ENCODE measurements at regions not wholly inside any gene's neighbourhood (a gene's known extent, or its start where the extent isn't known, plus 50 kb on each side); places are given as distances from the start of the nearest gene placed in this dataset.

- TF ChIP-seq CTCF (IDR thresholded peaks at IDR 0.05; ENCODE audit: borderline replicate concordance, control extremely low read depth, extremely low read depth, insufficient read depth, missing control alignments), result no peak
- DNase-seq (ENCODE audit: low spot score), result no peak
- in situ Hi-C loops (cut with MboI; ENCODE audit: low sequenced_read_pairs, unreplicated experiment), result no loop called here
Measured at GRCh38 chr6:141361559-141361958, 771.2 kb upstream of the GJE1 start.

DNA sequence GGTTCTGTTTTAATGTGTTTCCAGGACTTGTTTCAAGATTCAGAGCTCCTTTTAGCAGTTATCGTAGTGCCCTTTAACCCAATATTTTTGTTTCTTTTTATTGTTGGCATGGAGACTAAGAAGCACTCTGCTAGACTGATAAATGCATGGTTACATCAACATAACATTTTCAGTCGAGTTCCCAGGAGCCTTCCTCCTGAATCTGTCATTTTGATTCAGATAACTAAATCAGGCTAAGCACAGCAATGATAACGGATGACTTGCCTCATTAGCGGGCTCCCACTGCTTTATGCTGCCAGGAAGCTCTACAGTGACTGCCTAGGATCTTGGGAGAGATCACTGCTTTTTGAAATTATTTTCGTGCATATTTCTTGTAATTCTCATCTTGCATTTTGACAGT, 772.8 kb upstream of the GJE1 start:
- in situ Hi-C loops (cut with MboI; ENCODE audit: low sequenced_read_pairs, unreplicated experiment), result no loop called here
- no peak for TF ChIP-seq CTCF (IDR thresholded peaks at IDR 0.05; ENCODE audit: borderline replicate concordance, control extremely low read depth, extremely low read depth, insufficient read depth, missing control alignments)

DNA sequence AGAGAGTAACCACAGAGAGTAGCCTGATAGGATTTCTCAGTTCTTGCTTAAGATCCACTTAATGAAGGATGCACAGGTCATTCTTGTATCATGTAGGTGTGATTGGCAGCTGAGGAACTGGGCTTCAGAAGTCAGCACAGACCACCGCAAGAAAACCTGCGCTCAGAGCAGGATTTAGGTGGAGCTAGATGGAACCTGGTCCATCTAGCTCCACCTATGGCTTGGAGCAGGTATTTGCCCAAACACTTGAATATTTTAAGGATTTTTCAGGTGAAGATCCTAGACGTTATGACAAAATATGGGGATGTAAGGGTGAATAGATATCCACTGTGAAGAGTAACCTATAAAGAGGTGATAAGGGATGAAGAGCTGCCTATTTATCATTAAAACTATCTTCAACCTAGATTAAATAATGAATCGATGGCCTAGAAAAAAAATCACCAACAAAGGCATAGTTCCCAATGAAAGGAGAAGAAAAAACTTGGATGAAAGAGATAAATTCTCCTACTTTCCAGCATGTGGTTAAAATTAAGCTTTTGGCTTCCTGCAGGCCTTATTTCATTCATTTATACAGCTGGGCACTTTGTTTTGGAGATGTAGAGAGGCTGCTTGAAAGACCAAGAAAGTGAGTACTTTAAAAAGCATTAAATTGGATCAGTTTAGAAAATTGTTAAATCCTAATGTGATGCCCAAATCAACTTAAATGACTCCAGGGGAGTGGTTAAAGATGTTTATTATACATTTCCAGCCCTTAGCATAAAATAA, 778.4 kb upstream of the GJE1 start:
- DNase-seq (ENCODE audit: low spot score), result no peak
- TF ChIP-seq CTCF (IDR thresholded peaks at IDR 0.05; ENCODE audit: borderline replicate concordance, control extremely low read depth, extremely low read depth, insufficient read depth, missing control alignments), result no peak
- in situ Hi-C loops (cut with MboI; ENCODE audit: low sequenced_read_pairs, unreplicated experiment), result no loop called here

More for the DNA sequence above, 772.8 kb upstream of the GJE1 start:
- DNase-seq (ENCODE audit: low spot score), result no peak

GRCh38 chr6:141351721-141352120, 781.0 kb upstream of the GJE1 start:
- in situ Hi-C loops (cut with MboI; ENCODE audit: low sequenced_read_pairs, unreplicated experiment), result no loop called here
- DNase-seq (ENCODE audit: low spot score), result no peak
- no peak for TF ChIP-seq CTCF (IDR thresholded peaks at IDR 0.05; ENCODE audit: borderline replicate concordance, control extremely low read depth, extremely low read depth, insufficient read depth, missing control alignments)

- DNase-seq (ENCODE audit: low spot score), result no peak
- in situ Hi-C loops (cut with MboI; ENCODE audit: low sequenced_read_pairs, unreplicated experiment), result no loop called here
- no peak for TF ChIP-seq CTCF (IDR thresholded peaks at IDR 0.05; ENCODE audit: borderline replicate concordance, control extremely low read depth, extremely low read depth, insufficient read depth, missing control alignments)
Measured at GRCh38 chr6:141349710-141350109, 783.0 kb upstream of the GJE1 start.

- no peak for DNase-seq (ENCODE audit: low spot score)
- in situ Hi-C loops (cut with MboI; ENCODE audit: low sequenced_read_pairs, unreplicated experiment), result no loop called here
- no peak for TF ChIP-seq CTCF (IDR thresholded peaks at IDR 0.05; ENCODE audit: borderline replicate concordance, control extremely low read depth, extremely low read depth, insufficient read depth, missing control alignments)
Measured at GRCh38 chr6:141347906-141348492, 784.7 kb upstream of the GJE1 start.
